ENCODE measurements at regions not wholly inside any gene's neighbourhood (a gene's known extent, or its start where the extent isn't known, plus 50 kb on each side); places are given as distances from the start of the nearest gene placed in this dataset.
A peak's percentile ranks its signal among the peaks of the same experiment; 100 is the strongest.

DNA sequence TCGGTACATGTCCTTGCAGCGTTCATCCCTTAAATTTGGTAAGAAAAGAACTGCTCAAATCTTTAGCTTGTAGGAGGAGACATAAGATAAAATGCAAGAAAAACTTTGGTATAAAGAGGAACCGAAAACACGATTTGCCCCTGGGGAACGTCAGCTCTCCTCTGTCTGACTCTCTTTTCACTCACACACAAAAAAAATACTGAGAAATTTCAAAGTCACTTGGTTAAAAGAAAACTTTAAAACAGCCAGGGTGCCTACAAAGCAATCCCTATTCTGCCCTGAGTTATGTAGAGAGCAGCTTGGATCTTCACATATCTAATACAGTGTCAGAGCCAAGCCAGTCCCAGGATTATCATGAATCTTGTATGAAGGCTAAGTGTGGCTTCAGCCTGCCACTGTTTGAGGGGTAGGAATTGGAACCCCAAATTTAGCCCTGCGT lies 248.5 kb upstream of the CXXC4 start (continued):
- TF ChIP-seq, protein P1, sequence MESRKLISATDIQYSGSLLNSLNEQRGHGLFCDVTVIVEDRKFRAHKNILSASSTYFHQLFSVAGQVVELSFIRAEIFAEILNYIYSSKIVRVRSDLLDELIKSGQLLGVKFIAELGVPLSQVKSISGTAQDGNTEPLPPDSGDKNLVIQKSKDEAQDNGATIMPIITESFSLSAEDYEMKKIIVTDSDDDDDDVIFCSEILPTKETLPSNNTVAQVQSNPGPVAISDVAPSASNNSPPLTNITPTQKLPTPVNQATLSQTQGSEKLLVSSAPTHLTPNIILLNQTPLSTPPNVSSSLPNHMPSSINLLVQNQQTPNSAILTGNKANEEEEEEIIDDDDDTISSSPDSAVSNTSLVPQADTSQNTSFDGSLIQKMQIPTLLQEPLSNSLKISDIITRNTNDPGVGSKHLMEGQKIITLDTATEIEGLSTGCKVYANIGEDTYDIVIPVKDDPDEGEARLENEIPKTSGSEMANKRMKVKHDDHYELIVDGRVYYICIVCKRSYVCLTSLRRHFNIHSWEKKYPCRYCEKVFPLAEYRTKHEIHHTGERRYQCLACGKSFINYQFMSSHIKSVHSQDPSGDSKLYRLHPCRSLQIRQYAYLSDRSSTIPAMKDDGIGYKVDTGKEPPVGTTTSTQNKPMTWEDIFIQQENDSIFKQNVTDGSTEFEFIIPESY (IDR thresholded peaks at IDR 0.05): no peak
- TF ChIP-seq NBN (IDR thresholded peaks at IDR 0.05): 0 out of 2 replicates have a peak, but pooled peaks have one; percentile 50
- no peak for TF ChIP-seq ASH2L (IDR thresholded peaks at IDR 0.05; ENCODE audit: borderline replicate concordance, low read depth)
- no peak for TF ChIP-seq REST (IDR thresholded peaks at IDR 0.05; ENCODE audit: low read depth, low read length)
- no peak for TF ChIP-seq RBBP5 (conservative IDR thresholded peaks at IDR 0.05)
- no peak for TF ChIP-seq ZNF274 (IDR thresholded peaks at IDR 0.05; ENCODE audit: insufficient read depth, insufficient read length)
- TF ChIP-seq PAX5 (IDR thresholded peaks at IDR 0.05; ENCODE audit: borderline replicate concordance, low read depth, low read length): no peak; the same call in 1 of the 2 replicates
- TF ChIP-seq IRF3 (IDR thresholded peaks at IDR 0.05): no peak
- TF ChIP-seq RUNX3 (IDR thresholded peaks at IDR 0.05; ENCODE audit: low read length): peak; percentile 49; the same call in 1 of the 2 replicates
- peak; percentile 62; the same call in 1 of the 2 replicates for TF ChIP-seq BMI1 (IDR thresholded peaks at IDR 0.05; ENCODE audit: borderline replicate concordance)
- peak; percentile 76; the same call in 1 of the 2 replicates for TF ChIP-seq STAT3 (IDR thresholded peaks at IDR 0.05; ENCODE audit: low read depth, low read length)
- no peak for TF ChIP-seq KAT2A (conservative IDR thresholded peaks at IDR 0.05; ENCODE audit: control insufficient read depth, low read depth, low read length)
- no peak for TF ChIP-seq SREBF1 (IDR thresholded peaks at IDR 0.05; ENCODE audit: low read length)
- TF ChIP-seq CEBPB (IDR thresholded peaks at IDR 0.05; ENCODE audit: borderline replicate concordance in 1 of 2, low read depth in 2 of 2, low read length in 2 of 2): 0 out of 4 replicates have a peak, but pooled peaks of 1 of the 2 experiments have one; percentile 59
- TF ChIP-seq, protein P2, sequence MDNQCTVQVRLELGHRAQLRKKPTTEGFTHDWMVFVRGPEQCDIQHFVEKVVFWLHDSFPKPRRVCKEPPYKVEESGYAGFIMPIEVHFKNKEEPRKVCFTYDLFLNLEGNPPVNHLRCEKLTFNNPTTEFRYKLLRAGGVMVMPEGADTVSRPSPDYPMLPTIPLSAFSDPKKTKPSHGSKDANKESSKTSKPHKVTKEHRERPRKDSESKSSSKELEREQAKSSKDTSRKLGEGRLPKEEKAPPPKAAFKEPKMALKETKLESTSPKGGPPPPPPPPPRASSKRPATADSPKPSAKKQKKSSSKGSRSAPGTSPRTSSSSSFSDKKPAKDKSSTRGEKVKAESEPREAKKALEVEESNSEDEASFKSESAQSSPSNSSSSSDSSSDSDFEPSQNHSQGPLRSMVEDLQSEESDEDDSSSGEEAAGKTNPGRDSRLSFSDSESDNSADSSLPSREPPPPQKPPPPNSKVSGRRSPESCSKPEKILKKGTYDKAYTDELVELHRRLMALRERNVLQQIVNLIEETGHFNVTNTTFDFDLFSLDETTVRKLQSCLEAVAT (IDR thresholded peaks at IDR 0.05): 0 out of 2 replicates have a peak, but pooled peaks have one; percentile 24
- no peak; the same call in 1 of the 2 replicates for TF ChIP-seq ZNF207 (IDR thresholded peaks at IDR 0.05; ENCODE audit: borderline replicate concordance)
- no peak for TF ChIP-seq PML (IDR thresholded peaks at IDR 0.05; ENCODE audit: low read length)
- TF ChIP-seq ESRRA (IDR thresholded peaks at IDR 0.05; ENCODE audit: low read length): no peak

Data from GM12878 (cell line).